Activated CD4-positive, alpha-beta memory T cell treated with anti-CD3 and anti-CD28 coated beads, Interleukin-2, amount 10 ng/mL, durations not matched to agents 7 days and 5 days (primary cell): ENCODE measurements at regions not wholly inside any gene's neighbourhood (a gene's known extent, or its start where the extent isn't known, plus 50 kb on each side); places are given as distances from the start of the nearest gene placed in this dataset.

Experiments used
- CTCF ChIA-PET: fragments of 350-600 bp; sonication (Branson Sonifier 250); formaldehyde crosslinking; loops from one replicate; lab custom pipeline; 2021; ENCODE audit warnings: antibody characterized with exemption, inconsistent platforms; lab: Charles Lee
- POLR2A ChIA-PET: fragments of 350-600 bp; sonication (Branson Sonifier 250); formaldehyde crosslinking; loops from one replicate; lab custom pipeline; 2021; ENCODE audit warnings: antibody characterized with exemption; lab: Charles Lee
- DNase-seq: peaks from one replicate; pipeline ENCODE4 v3.0.0-alpha.2; 2020
- H3K27ac Mint-ChIP-seq: one replicate; pipeline ENCODE4 v1.8.0; 2021; ENCODE audit warnings: mild to moderate bottlenecking, mixed read lengths
- H3K27me3 Mint-ChIP-seq: one replicate; pipeline ENCODE4 v1.8.0; 2021; ENCODE audit warnings: mixed read lengths
- H3K36me3 Mint-ChIP-seq: one replicate; pipeline ENCODE4 v1.8.0; 2021; ENCODE audit warnings: low read depth, mixed read lengths
- H3K4me1 Mint-ChIP-seq: one replicate; pipeline ENCODE4 v1.8.0; 2021; ENCODE audit warnings: mixed read lengths
- H3K4me3 Mint-ChIP-seq: one replicate; pipeline ENCODE4 v1.8.0; 2021; ENCODE audit warnings: mild to moderate bottlenecking, mixed read lengths
- H3K9me3 Mint-ChIP-seq: one replicate; pipeline ENCODE4 v1.8.0; 2021; ENCODE audit warnings: mixed read lengths

DNA sequence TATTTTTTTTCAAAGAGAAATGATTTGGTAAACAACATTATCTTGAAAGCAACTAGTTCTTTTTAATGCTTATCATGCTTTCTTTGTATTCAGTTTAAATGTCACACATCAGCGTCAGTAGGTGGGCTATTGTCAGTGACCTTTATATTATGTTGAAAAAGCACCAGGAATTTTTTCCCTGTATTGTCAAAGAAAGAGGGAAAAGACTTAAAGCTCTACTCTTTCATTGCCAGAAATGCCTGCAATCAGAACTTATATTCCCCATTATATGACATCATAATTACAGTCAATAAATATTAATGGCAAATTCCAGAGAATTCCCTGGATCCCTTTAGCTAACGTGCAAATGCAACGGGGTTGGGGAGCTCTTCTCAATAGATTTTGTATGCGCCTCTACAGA is 353.9 kb downstream of the CDH2 start:
- no peak for DNase-seq
- H3K27ac Mint-ChIP-seq: no peak overlapping the region
- no peak overlapping the region for H3K4me3 Mint-ChIP-seq
- peaks cover 15% of the 10 kb centered on the region for H3K9me3 Mint-ChIP-seq
- POLR2A ChIA-PET: no interaction called here
- H3K27me3 Mint-ChIP-seq: no peaks in the 10 kb centered on the region
- H3K36me3 Mint-ChIP-seq: no peaks in the 10 kb centered on the region
- no peaks in the 10 kb centered on the region for H3K4me1 Mint-ChIP-seq
- CTCF ChIA-PET: no interaction called here

DNA sequence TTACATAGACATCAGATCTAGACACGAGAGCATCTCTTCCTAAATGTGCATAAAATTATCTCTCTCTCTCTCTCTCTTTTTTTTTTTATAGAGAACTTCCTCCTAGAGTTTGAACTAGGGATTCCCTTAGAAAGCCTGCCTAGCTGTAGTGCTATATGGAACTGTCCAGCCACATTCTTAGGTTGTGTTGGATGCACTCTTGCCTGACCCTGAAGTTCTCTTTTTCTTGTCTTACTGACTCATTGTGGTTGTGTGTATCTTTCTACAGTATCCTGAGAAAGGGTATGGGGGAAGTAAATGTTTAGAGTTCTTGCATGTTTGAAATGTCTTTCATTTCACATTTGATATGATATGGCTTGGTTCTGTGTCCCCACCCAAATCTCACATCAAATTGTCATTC is 368.2 kb downstream of the CDH2 start:
- Mint-ChIP-seq H3K27ac (no peak overlapping the region), H3K4me3 (no peak overlapping the region), H3K36me3 (no peaks in the 10 kb centered on the region), H3K27me3 (no peaks in the 10 kb centered on the region), H3K9me3 (peaks cover 6% of the 10 kb centered on the region), H3K4me1 (no peaks in the 10 kb centered on the region)
- CTCF ChIA-PET: no interaction called here
- POLR2A ChIA-PET: no interaction called here
- no peak for DNase-seq

DNA sequence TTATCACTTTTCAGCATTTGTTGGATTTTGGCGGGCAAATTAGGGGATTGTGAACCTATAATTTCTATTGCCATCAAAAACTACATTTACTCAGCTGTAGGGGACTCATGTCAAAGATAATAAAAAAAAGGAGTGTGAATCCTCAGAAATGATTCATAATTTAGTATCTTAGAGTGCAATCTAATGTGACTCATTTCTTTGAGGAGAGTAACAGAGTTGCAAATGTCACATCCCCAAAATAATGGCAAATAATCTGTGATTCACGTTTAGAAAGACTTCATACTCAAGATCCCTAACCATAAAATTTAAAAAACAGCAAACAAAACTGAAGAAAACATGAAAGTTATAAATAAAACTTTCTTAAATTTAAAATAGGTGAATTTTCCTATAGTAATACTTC is 373.0 kb downstream of the CDH2 start:
- DNase-seq: no peak
- CTCF ChIA-PET: no interaction called here
- Mint-ChIP-seq H3K36me3 (no peaks in the 10 kb centered on the region), H3K4me3 (no peak overlapping the region), H3K4me1 (no peaks in the 10 kb centered on the region), H3K27me3 (no peaks in the 10 kb centered on the region), H3K9me3 (peaks cover 6% of the 10 kb centered on the region), H3K27ac (no peak overlapping the region)
- POLR2A ChIA-PET: no interaction called here

DNA sequence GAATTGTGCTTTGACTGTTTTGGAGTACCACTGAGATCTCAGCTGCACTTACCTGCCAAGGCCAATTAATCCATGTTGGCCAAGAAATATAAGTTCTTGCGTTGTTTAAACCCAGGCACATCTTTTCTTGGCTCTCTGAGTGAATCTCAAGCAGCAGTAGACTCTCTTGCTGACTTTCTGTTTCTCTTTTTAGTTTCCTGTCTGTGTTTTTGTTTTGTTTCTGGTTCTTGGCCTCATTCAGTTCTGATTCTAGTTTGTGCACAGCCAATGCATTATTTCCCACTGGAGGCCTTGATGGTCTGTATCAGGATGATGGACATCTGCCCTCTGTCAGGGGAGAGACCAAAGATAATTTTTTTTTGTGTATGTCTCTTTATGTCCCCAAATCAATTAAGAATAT is 379.4 kb downstream of the CDH2 start:
- no peak for DNase-seq
- Mint-ChIP-seq H3K27me3 (no peaks in the 10 kb centered on the region), H3K36me3 (no peaks in the 10 kb centered on the region), H3K27ac (no peak overlapping the region), H3K9me3 (peaks cover 2% of the 10 kb centered on the region), H3K4me3 (no peak overlapping the region), H3K4me1 (no peaks in the 10 kb centered on the region)
- ChIA-PET POLR2A (no interaction called here), CTCF (no interaction called here)

DNA sequence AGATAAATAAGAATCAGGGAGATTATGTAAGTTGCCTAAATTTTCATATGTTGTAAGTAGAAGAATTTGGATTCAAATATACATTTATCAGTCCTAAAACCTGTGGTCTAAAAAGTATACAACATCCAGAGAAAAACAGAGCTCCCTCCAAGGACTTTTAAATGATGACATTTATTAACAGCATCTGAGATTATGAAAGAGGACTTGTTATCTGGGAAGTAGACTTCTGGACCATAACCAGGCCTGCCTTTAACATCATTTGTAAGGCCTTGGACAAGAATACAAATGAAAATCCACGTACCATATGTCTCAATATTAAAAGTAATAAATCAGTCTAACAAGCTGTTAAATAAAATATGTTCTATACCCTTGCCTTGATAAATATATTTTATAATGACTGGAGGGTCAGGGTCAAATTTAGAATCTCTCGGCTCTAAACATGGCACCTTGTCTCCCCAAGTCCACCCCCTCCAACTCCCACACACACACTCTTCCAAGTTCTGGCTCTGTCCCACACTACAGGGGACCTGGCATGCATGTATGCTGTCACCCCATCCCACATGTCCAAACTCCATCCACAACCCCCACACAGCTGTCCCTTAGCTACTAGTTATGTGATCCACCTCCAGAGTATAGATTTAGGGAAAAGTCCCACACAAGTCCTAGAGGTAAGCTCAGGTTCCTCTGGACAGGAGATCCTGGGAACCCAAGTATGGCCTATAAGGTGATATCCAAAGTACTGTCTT is 382.6 kb downstream of the CDH2 start:
- H3K4me1 Mint-ChIP-seq: no peaks in the 10 kb centered on the region
- H3K27me3 Mint-ChIP-seq: no peaks in the 10 kb centered on the region
- H3K9me3 Mint-ChIP-seq: peaks cover 2% of the 10 kb centered on the region
- ChIA-PET POLR2A (no interaction called here), CTCF (no interaction called here)
- no peak for DNase-seq
- no peak overlapping the region for H3K4me3 Mint-ChIP-seq
- no peaks in the 10 kb centered on the region for H3K36me3 Mint-ChIP-seq
- H3K27ac Mint-ChIP-seq: no peak overlapping the region

DNA sequence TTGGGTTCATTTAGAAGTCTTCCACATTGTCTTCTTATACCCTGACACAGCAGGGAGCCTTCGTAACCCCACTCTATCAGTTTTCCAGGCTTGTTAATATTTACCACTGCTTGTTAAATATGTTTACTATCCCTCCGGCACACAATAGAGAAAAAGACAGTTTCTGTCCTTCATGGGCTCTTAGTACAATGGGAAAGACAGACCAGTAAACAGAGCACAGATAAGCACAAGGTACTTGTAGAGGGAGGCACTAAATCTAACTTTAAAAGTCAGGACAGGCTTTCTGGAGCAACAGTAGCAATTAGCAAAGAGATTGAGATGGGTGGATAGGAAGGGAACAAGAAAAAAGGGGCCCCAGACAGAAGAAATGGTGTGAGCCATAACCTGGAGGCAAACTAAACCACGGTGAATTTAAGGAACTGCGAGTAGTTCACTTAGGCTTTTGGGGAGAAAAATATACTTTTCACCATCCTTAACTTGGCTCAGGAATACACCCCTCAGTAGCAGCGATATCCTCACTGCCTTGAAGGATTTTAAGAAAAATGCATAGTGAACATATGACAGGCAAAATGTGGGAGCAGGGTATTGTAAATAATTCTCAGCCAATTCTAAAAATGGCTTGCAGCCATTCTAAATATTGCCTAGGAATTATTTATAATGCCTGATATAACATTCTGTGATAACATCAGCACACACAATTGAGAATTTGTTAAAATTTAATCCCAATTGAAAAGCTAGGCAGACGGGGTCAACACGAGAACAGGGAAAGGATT is 383.7 kb downstream of the CDH2 start:
- no peak for DNase-seq
- Mint-ChIP-seq H3K4me3 (no peak overlapping the region), H3K36me3 (no peaks in the 10 kb centered on the region), H3K27me3 (no peaks in the 10 kb centered on the region), H3K9me3 (peaks cover 2% of the 10 kb centered on the region), H3K4me1 (no peaks in the 10 kb centered on the region), H3K27ac (no peak overlapping the region)
- ChIA-PET POLR2A (no interaction called here), CTCF (no interaction called here)

DNA sequence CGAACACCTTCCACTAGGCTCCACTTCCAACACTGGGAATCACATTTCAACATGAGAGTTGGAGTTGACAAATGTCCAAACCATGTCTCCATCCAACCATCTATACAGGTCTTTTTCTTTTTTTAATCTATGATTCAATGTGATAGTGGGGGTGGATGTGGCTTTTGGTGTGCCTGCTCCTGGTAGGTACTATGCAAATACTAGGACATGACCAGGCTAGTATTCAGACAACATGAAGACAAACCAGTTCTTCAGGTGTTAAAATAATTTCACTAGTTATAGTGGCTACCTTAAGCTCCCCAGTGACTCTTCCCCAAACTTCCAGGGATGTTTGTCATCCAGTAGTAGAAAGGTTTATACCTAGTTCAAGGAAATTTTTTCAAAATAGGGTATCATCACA is 387.5 kb downstream of the CDH2 start:
- CTCF ChIA-PET: no interaction called here

DNA sequence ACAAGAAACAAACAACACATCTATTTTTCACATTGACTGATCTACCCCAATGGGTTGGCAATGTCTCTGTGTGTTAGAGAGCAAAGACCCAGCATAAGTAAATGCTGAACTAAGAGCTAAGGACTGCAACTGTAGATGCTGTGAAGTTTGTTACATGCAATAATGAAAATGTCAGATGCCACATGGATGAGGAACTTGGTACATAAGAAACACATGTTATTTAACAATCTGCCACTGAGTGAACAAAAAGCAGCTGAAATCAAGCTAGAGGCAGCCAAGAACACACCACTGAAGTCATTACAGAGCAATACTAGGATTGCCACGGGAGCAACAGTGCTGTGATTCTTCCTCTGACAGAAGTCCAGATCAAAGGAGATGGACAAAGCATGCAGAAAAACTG is 389.4 kb downstream of the CDH2 start:
- POLR2A ChIA-PET: no interaction called here
- Mint-ChIP-seq H3K27ac (no peak overlapping the region), H3K4me1 (no peaks in the 10 kb centered on the region), H3K4me3 (no peak overlapping the region), H3K9me3 (peaks cover 18% of the 10 kb centered on the region), H3K27me3 (no peaks in the 10 kb centered on the region), H3K36me3 (no peaks in the 10 kb centered on the region)
- DNase-seq: no peak
- CTCF ChIA-PET: interaction anchor here (0.9 kb wide), 1 partner anchor 182 kb away, joined by 3 read pairs; no protein-coding TSS in a partner anchor

More for the DNA sequence above, 387.5 kb downstream of the CDH2 start:
- H3K4me1 Mint-ChIP-seq: no peaks in the 10 kb centered on the region
- no peaks in the 10 kb centered on the region for H3K27me3 Mint-ChIP-seq
- peaks cover 20% of the 10 kb centered on the region for H3K9me3 Mint-ChIP-seq
- DNase-seq: no peak
- no peak overlapping the region for H3K4me3 Mint-ChIP-seq
- no peaks in the 10 kb centered on the region for H3K36me3 Mint-ChIP-seq
- H3K27ac Mint-ChIP-seq: no peak overlapping the region
- POLR2A ChIA-PET: no interaction called here

DNA sequence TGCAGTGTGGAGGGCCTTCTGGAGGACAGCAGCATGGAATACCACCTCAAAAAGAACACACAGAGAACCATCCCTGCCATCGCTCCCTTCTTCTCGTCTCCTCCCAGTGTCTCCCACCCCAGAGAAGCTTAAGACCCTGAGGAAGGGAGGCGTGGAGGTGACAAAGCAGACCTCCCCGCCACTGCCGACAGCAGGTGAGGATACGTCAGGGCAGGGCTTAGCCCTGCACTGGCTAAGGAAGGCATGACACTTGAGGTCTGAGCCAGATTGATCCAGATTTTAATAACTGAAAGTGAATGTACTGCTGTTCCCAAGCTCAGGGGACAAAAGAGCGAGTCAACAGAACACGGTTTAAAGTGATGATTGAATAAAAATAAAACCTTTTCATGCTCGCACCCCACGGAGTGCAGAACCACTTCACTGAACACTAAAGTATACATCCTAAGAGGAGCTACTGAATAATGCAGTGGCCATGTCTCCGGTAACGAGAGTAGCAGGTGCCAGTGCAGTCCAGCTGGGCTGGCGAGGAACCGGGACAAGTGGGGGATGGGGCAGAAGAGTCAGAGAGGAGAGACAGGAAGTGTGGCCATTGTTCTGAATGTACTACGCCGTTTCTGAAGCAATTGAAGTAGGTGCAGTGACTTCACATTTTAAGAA is 391.0 kb downstream of the CDH2 start:
- no peak for DNase-seq
- CTCF ChIA-PET: no interaction called here
- peaks cover 20% of the 10 kb centered on the region for H3K9me3 Mint-ChIP-seq
- no peaks in the 10 kb centered on the region for H3K27me3 Mint-ChIP-seq
- H3K4me3 Mint-ChIP-seq: no peak overlapping the region
- POLR2A ChIA-PET: no interaction called here
- H3K27ac Mint-ChIP-seq: no peak overlapping the region
- H3K36me3 Mint-ChIP-seq: no peaks in the 10 kb centered on the region
- no peaks in the 10 kb centered on the region for H3K4me1 Mint-ChIP-seq

DNA sequence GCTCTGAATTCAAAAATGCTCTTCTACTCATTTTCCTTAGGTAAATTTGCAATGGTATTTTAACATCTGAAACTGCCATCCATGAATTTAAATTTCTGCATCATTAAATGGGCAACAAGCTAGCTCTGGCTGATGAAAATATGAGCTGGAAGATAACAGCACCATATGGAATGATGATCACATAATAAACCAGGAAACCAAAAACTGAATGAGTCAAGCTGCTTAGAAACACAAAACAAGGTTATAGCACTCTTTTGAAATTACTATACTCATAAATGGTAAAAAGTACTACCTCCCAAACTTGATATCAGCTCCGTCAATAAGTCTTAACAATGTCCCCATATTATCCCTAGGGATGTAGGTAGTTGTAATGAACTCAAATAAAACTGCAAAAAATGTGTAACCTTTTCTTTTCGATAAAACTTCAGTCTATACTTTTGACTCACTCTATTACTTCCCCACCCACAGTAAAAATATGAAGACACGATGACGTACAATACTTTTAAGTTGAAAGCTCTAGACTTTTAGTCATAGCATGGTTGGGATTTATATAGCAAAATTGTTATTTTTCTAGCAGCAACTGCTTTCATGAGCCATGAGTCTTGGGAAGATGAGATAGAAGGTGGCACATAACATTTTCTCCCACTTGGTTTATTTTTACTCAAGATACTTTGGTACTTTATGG is 396.7 kb downstream of the CDH2 start:
- no peak overlapping the region for H3K27ac Mint-ChIP-seq
- no peaks in the 10 kb centered on the region for H3K4me1 Mint-ChIP-seq
- peaks cover 2% of the 10 kb centered on the region for H3K9me3 Mint-ChIP-seq
- no peak overlapping the region for H3K4me3 Mint-ChIP-seq
- ChIA-PET POLR2A (no interaction called here), CTCF (no interaction called here)
- H3K36me3 Mint-ChIP-seq: no peaks in the 10 kb centered on the region
- DNase-seq: no peak
- H3K27me3 Mint-ChIP-seq: no peaks in the 10 kb centered on the region

DNA sequence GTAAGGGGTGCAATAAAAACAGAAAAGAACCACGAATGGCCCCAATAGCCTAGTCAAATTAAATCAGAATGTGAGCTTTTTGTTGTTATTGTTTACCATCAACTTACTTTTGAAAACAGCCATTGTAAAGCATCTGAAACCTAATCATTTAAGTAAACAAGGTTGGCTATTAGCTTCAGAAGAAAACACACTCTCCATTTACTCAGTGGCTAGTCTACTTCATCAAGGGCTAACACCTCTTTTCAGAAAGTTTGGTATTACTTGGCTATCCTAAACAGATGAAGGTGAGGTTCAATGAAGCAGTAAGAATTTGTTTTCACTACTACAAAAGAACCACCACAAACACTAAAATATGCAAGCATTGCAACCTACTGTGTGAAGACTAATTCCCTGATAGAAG is 398.0 kb downstream of the CDH2 start:
- no peak overlapping the region for H3K4me3 Mint-ChIP-seq
- CTCF ChIA-PET: no interaction called here
- no peaks in the 10 kb centered on the region for H3K4me1 Mint-ChIP-seq
- POLR2A ChIA-PET: no interaction called here
- DNase-seq: no peak
- H3K27ac Mint-ChIP-seq: no peak overlapping the region
- peaks cover 2% of the 10 kb centered on the region for H3K9me3 Mint-ChIP-seq
- H3K36me3 Mint-ChIP-seq: no peaks in the 10 kb centered on the region
- H3K27me3 Mint-ChIP-seq: no peaks in the 10 kb centered on the region

DNA sequence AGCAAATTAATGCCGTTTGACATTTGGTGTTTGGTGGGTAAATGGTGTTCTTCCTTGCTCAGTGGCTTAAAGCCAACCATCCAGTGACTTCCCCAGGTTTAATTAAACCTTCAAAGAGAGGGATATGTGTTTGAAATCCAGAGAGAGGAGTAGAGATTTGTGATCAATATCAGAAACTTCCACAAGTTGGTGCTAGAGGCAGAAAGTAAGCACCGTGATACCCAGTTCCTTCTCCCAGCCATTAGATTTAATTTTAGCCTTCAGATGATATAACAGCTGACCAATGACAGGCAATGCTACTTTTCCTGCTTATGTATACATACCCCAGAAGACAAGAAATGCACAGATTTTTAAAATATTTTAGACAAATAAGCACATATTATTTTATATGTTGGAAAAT is 398.5 kb downstream of the CDH2 start:
- Mint-ChIP-seq H3K9me3 (peaks cover 2% of the 10 kb centered on the region), H3K36me3 (no peaks in the 10 kb centered on the region), H3K27ac (no peak overlapping the region), H3K27me3 (no peaks in the 10 kb centered on the region), H3K4me3 (no peak overlapping the region), H3K4me1 (no peaks in the 10 kb centered on the region)
- no peak for DNase-seq
- ChIA-PET POLR2A (no interaction called here), CTCF (no interaction called here)

DNA sequence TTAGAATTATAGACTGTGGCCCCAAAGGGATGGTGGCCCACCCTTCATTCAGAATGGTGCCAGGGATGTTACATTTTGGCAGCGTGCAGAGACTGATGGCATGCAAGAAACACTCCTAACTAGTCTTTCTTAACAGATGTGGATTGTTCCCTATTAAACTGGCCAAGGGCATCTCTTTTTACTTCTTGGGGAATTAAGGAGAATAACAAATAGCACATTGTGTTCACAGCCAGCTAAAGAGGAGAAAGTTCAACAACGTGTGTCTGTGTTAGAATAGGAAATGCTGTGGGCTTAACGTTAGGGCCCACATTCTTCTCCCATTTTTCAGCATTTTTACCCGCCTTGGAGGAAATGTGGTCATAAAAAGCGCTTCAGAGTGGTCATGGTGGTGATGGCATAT is 404.8 kb downstream of the CDH2 start:
- no peak overlapping the region for H3K4me3 Mint-ChIP-seq
- no peaks in the 10 kb centered on the region for H3K4me1 Mint-ChIP-seq
- H3K9me3 Mint-ChIP-seq: no peaks in the 10 kb centered on the region
- ChIA-PET CTCF (no interaction called here), POLR2A (no interaction called here)
- DNase-seq: no peak
- no peaks in the 10 kb centered on the region for H3K27me3 Mint-ChIP-seq
- H3K27ac Mint-ChIP-seq: no peak overlapping the region
- H3K36me3 Mint-ChIP-seq: no peaks in the 10 kb centered on the region
